T-cell (primary cell): ENCODE measurements at regions not wholly inside any gene's neighbourhood (a gene's known extent, or its start where the extent isn't known, plus 50 kb on each side); places are given as distances from the start of the nearest gene placed in this dataset.

ENCODE experiments used
- ATAC-seq, 4 experiments: fragments of 200-7000 bp in 3 of 4; fragments of 150-1000 bp in 1 of 4; cut with Tn5 transposase; replicated peaks in 1 of 4; 1 replicate in 3 of 4; 2 replicates in 1 of 4; pipeline ENCODE4 v1.10.0; 2021; ENCODE audit warnings: moderate library complexity in 3 of 4, mild to moderate bottlenecking in 2 of 4, moderate number of reproducible peaks in 1 of 4
- CTCF ChIA-PET, 2 donors: fragments of 300-600 bp; sonication (Branson Sonifier 250); formaldehyde crosslinking; loops; one replicate each; lab custom pipeline; 2022; ENCODE audit warnings: antibody characterized with exemption in 2 of 2; lab: Charles Lee
- POLR2A ChIA-PET, 2 donors: fragments of 300-600 bp; sonication (Branson Sonifier 250); formaldehyde crosslinking; loops; one replicate each; lab custom pipeline; 2022; ENCODE audit warnings: antibody characterized with exemption in 2 of 2; lab: Charles Lee
- DNase-seq, 35 experiments: peaks; one replicate each; pipeline versions ENCODE4 v3.0.0 to v3.0.0-alpha.2; 2013 to 2023
- H3K27ac ChIP-seq: one replicate; pipeline ENCODE4 v1.5.1; 2013; ENCODE audit warnings: low read length
- H3K27me3 ChIP-seq, 2 experiments: replicated peaks in 1 of 2; 1 replicate in 1 of 2; 2 replicates in 1 of 2; pipeline versions ENCODE4 v1.6.1 to v1.7.0; 2013; ENCODE audit warnings: low read length in 1 of 2, mixed read lengths in 1 of 2; ENCODE audit not compliant: control insufficient read depth in 2 of 2, insufficient read depth in 2 of 2; ENCODE audit errors: extremely low read depth in 1 of 2
- H3K36me3 ChIP-seq, 2 donors: 1 replicate in 1 of 2; 2 replicates in 1 of 2; pipeline versions ENCODE4 v1.6.1 to v1.7.0; 2013; ENCODE audit warnings: low read length in 1 of 2; ENCODE audit not compliant: control insufficient read depth in 2 of 2, insufficient read depth in 1 of 2; ENCODE audit errors: extremely low read depth in 1 of 2
- H3K4me1 ChIP-seq, 2 experiments: 1 replicate in 1 of 2; 2 replicates in 1 of 2; pipeline versions ENCODE4 v1.6.1 to v1.7.0; 2013; ENCODE audit warnings: low read length in 2 of 2, mixed read lengths in 1 of 2; ENCODE audit not compliant: insufficient read depth in 2 of 2, control insufficient read depth in 1 of 2; ENCODE audit errors: extremely low read depth in 1 of 2
- H3K4me3 ChIP-seq, 2 donors: 1 replicate in 1 of 2; 2 replicates in 1 of 2; pipeline versions ENCODE4 v1.5.1 to v1.7.0; 2013; ENCODE audit warnings: mild to moderate bottlenecking in 2 of 2, low read length in 1 of 2, moderate library complexity in 1 of 2; ENCODE audit not compliant: control insufficient read depth in 1 of 2; ENCODE audit errors: extremely low read depth in 1 of 2
- H3K9me3 ChIP-seq: 2 replicates; pipeline ENCODE4 v1.7.0; 2013
- H3K27ac Mint-ChIP-seq, 2 donors: one replicate each; pipeline ENCODE4 v1.8.0; 2020 to 2021; ENCODE audit warnings: mild to moderate bottlenecking in 2 of 2, mixed read lengths in 2 of 2
- H3K27me3 Mint-ChIP-seq, 2 donors: one replicate each; pipeline ENCODE4 v1.8.0; 2021 to 2022; ENCODE audit warnings: mixed read lengths in 2 of 2
- H3K36me3 Mint-ChIP-seq: one replicate; pipeline ENCODE4 v1.8.0; 2021; ENCODE audit warnings: mixed read lengths
- H3K4me1 Mint-ChIP-seq, 3 donors: one replicate each; pipeline ENCODE4 v1.8.0; 2020 to 2022; ENCODE audit warnings: mixed read lengths in 3 of 3, mild to moderate bottlenecking in 1 of 3
- H3K4me3 Mint-ChIP-seq, 3 donors: one replicate each; pipeline ENCODE4 v1.8.0; 2020 to 2022; ENCODE audit warnings: mild to moderate bottlenecking in 3 of 3, mixed read lengths in 3 of 3, moderate library complexity in 3 of 3
- H3K9me3 Mint-ChIP-seq, 3 donors: one replicate each; pipeline ENCODE4 v1.8.0; 2020 to 2022; ENCODE audit warnings: mixed read lengths in 3 of 3
- WGBS: methylation state at CpG from one replicate; pipeline ENCODE4 v1.1.5; 2013; ENCODE audit warnings: missing lambda C conversion rate; ENCODE audit not compliant: insufficient coverage; 5-methylcytosine and 5-hydroxymethylcytosine counted together

DNA sequence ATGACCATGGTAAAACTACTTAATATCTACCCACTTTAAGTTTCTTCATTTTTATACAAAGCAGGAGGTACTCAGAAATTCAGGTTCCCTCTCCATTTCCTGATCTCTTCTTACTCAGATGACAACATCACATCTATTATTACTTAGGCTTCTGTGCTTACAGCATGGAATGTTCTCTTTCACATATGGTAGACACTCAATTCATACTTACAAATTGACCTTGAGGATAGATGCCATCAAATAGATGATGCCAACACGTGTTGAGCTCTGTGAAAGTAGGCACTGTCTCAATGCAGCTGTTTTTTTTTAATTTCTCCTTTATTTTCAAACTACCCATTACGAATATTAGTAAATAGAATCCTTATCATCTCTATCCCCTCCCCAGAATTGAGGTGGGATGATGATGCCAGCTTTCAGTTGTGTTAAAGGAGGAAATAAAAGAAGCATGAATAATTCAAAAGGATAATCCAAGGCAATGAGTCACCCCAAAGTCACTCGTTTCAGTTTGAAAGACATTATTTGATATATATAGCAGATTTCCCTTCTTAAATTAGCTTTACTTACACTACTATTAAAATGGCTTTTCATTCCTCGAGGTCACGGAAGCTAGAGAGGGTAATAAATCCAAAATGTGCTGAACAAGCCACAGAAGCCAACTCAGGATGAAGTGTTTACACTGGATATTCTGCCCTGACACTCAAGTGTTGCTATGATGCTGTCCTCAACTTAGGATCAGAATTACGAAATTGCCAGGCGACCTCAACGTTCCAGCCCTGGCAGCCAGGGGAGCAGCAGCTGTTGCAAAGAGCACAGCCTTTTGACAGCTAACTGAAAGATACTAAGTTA lies 124.2 kb upstream of the EOLA2 start:
- no CpG with 5 or more reads among the region's 8 CpGs for WGBS
- no peaks in the 10 kb centered on the region for H3K4me1 Mint-ChIP-seq
- H3K4me1 ChIP-seq, result no peaks in the 10 kb centered on the region
- H3K27me3 ChIP-seq, result no peaks in the 10 kb centered on the region
- no peak overlapping the region for H3K27ac Mint-ChIP-seq
- POLR2A ChIA-PET, result no interaction called here
- no peaks in the 10 kb centered on the region for H3K9me3 Mint-ChIP-seq
- H3K36me3 ChIP-seq, result no peaks in the 10 kb centered on the region
- DNase-seq (no peak), ATAC-seq (no peak)
- peaks cover 6 to 7% of the 10 kb centered on the region in 2 donors for H3K27me3 Mint-ChIP-seq
- no peak overlapping the region for H3K27ac ChIP-seq
- no peaks in the 10 kb centered on the region for H3K9me3 ChIP-seq
- no peaks in the 10 kb centered on the region for H3K36me3 Mint-ChIP-seq
- no peak overlapping the region for H3K4me3 Mint-ChIP-seq
- no peak overlapping the region for H3K4me3 ChIP-seq
- CTCF ChIA-PET, result no interaction called here

GRCh38 chrX:150063138-150063518 lies 124.8 kb upstream of the EOLA2 start:
- DNase-seq (no peak), ATAC-seq (no peak)
- Mint-ChIP-seq H3K27me3 (peaks cover 3 to 7% of the 10 kb centered on the region in 2 donors), H3K27ac (no peak overlapping the region), H3K36me3 (no peaks in the 10 kb centered on the region), H3K4me1 (no peaks in the 10 kb centered on the region), H3K9me3 (no peaks in the 10 kb centered on the region), H3K4me3 (no peak overlapping the region)
- no peaks in the 10 kb centered on the region for H3K4me1 ChIP-seq
- H3K27ac ChIP-seq, result no peak overlapping the region
- H3K9me3 ChIP-seq, result no peaks in the 10 kb centered on the region
- H3K27me3 ChIP-seq, result no peaks in the 10 kb centered on the region
- ChIA-PET POLR2A (interaction anchor here in 1 of 2 donors (0.5 kb wide), 1 partner anchor 124 kb away, joined by 4 read pairs; no protein-coding TSS in a partner anchor), CTCF (no interaction called here)
- H3K36me3 ChIP-seq, result no peaks in the 10 kb centered on the region
- H3K4me3 ChIP-seq, result no peak overlapping the region

GRCh38 chrX:150063674-150064073 lies 125.4 kb upstream of the EOLA2 start:
- Histone ChIP-seq H3K27me3 (no peaks in the 10 kb centered on the region), H3K4me1 (no peaks in the 10 kb centered on the region), H3K36me3 (no peaks in the 10 kb centered on the region), H3K4me3 (no peak overlapping the region), H3K27ac (no peak overlapping the region), H3K9me3 (no peaks in the 10 kb centered on the region)
- no peaks in the 10 kb centered on the region for H3K36me3 Mint-ChIP-seq
- H3K27me3 Mint-ChIP-seq, result peaks cover 3 to 7% of the 10 kb centered on the region in 2 donors
- no peak for ATAC-seq
- no peaks in the 10 kb centered on the region for H3K4me1 Mint-ChIP-seq
- no peak overlapping the region for H3K4me3 Mint-ChIP-seq
- POLR2A ChIA-PET, result interaction anchor here in 1 of 2 donors (0.5 kb wide), 1 partner anchor 124 kb away, joined by 4 read pairs; no protein-coding TSS in a partner anchor
- no peaks in the 10 kb centered on the region for H3K9me3 Mint-ChIP-seq
- CTCF ChIA-PET, result no interaction called here
- no peak overlapping the region for H3K27ac Mint-ChIP-seq
- no CpG with 5 or more reads among the region's 5 CpGs for WGBS
- no peak for DNase-seq

GRCh38 chrX:150074175-150074574 lies 135.9 kb upstream of the EOLA2 start:
- ChIA-PET CTCF (no interaction called here), POLR2A (no interaction called here)
- ATAC-seq (no peak), DNase-seq (no peak)
- no peaks in the 10 kb centered on the region for H3K9me3 ChIP-seq
- H3K27me3 ChIP-seq, result no peaks in the 10 kb centered on the region
- Mint-ChIP-seq H3K4me3 (no peak overlapping the region), H3K4me1 (no peaks in the 10 kb centered on the region), H3K27ac (no peak overlapping the region), H3K36me3 (no peaks in the 10 kb centered on the region), H3K27me3 (peaks cover 17 to 19% of the 10 kb centered on the region in 2 donors), H3K9me3 (no peaks in the 10 kb centered on the region)
- no CpG with 5 or more reads among the region's 1 CpG for WGBS
- no peak overlapping the region for H3K4me3 ChIP-seq
- no peak overlapping the region for H3K27ac ChIP-seq
- no peaks in the 10 kb centered on the region for H3K4me1 ChIP-seq
- H3K36me3 ChIP-seq, result no peaks in the 10 kb centered on the region

DNA sequence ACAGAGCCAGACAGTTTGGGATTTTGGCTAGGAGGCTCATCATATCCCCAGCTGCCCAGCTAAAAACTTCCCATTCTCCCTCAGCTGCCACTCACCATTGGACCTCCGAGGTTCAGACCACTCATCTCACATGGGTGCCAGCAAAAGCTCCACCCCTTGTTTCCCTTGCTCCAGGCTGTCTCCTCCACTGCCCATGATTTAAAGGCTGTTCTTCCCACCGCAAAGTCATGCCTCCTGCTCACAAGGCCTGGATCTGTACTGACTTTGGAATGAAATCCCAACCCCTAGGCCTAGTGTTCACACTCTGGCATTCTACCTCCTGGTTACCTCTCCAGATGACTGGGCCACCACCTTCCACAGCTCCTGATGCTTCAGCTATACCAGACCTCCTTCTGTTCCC lies 142.2 kb upstream of the EOLA2 start:
- Mint-ChIP-seq H3K27ac (no peak overlapping the region), H3K36me3 (no peaks in the 10 kb centered on the region), H3K9me3 (no peaks in the 10 kb centered on the region), H3K4me1 (no peaks in the 10 kb centered on the region), H3K4me3 (no peak overlapping the region), H3K27me3 (peaks cover 0 to 4% of the 10 kb centered on the region in 2 donors)
- Histone ChIP-seq H3K4me3 (no peak overlapping the region), H3K27ac (no peak overlapping the region), H3K4me1 (no peaks in the 10 kb centered on the region), H3K9me3 (no peaks in the 10 kb centered on the region), H3K27me3 (no peaks in the 10 kb centered on the region), H3K36me3 (no peaks in the 10 kb centered on the region)
- ChIA-PET CTCF (no interaction called here), POLR2A (no interaction called here)
- ATAC-seq (no peak), DNase-seq (no peak)
- WGBS, result 100% methylated on average over 1 of the region's 2 CpGs

DNA sequence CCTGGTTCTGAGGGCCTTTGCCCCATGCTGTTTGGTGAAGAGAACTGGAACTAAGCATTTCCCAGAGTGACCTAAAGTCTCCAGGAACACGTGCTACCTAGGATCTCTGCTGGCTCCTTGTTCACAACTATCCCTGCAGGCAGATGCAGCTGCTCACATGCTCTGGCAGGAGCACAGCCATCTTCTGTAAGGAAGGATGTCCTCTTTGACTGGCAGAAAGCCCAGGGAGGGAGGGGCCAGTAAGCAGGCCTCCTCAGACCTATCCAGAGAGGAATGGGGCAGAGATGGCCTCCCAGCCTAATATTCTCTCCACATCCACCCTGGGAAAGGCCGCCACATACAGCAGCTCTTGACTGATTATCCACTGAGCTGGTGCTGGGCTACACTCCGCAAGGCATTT lies 142.8 kb upstream of the EOLA2 start:
- Histone ChIP-seq H3K9me3 (no peaks in the 10 kb centered on the region), H3K27me3 (no peaks in the 10 kb centered on the region), H3K36me3 (no peaks in the 10 kb centered on the region), H3K4me3 (no peak overlapping the region), H3K4me1 (no peaks in the 10 kb centered on the region), H3K27ac (no peak overlapping the region)
- ChIA-PET POLR2A (no interaction called here), CTCF (no interaction called here)
- Mint-ChIP-seq H3K4me1 (no peaks in the 10 kb centered on the region), H3K27ac (no peak overlapping the region), H3K36me3 (no peaks in the 10 kb centered on the region), H3K27me3 (peaks cover 0 to 4% of the 10 kb centered on the region in 2 donors), H3K9me3 (no peaks in the 10 kb centered on the region), H3K4me3 (no peak overlapping the region)
- DNase-seq, result no peak
- 33% methylated on average over 1 of the region's 3 CpGs for WGBS
- ATAC-seq, result no peak
